GM18502 (cell line): ENCODE measurements at regions not wholly inside any gene's neighbourhood (a gene's known extent, or its start where the extent isn't known, plus 50 kb on each side); places are given as distances from the start of the nearest gene placed in this dataset.
"Not testable (repeated sequence)": the region's sequence is repeated elsewhere in the genome, so short reads cannot be mapped to it uniquely, and the experiment has no call there.

Experiments used
- ATAC-seq: cut with Tn5 transposase; IDR thresholded peaks from one replicate; pipeline ENCODE4 v1.9.1; 2021; ENCODE audit warnings: mild to moderate bottlenecking; ENCODE audit not compliant: unreplicated experiment, poor library complexity

DNA sequence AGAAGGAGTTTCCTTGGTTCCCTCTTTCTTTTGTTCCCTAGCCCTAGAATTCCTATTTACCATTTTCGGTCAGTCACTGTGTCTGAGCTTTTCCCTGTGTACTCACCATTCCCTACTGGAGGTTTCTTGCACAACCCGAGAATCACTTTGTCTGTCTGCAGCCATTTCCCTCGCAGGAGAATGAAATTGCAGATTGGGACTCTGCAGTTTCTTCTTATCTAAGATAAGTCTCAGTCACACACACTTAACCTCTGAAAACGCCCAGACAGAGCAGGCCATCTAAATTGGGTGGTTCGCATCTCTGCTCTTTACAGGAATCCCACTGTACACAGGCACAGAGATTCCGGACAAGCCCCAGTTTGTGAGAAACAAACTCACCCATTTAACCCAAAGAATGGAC is 58.6 kb upstream of the CNTNAP2 start:
- no peak for ATAC-seq

DNA sequence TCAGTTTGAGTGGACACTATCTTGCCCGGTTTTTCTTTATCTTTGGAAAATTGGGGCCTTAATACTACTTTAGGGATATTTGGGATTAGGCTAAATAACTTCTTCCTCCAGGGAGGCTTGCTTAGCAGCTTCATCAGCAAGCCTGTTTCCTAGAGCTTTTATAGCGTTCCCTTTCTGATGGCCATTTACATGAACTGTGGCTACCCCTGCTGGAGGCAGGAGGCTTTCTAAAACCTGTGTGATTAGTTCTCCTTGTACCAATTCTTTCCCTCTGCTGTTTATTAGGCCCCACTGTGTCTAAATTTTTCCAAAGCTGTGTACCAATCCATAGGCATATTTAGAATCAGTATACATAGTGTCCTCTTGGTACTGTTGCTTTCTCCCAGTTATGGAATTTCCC is 61.7 kb upstream of the CNTNAP2 start:
- ATAC-seq: no peak

DNA sequence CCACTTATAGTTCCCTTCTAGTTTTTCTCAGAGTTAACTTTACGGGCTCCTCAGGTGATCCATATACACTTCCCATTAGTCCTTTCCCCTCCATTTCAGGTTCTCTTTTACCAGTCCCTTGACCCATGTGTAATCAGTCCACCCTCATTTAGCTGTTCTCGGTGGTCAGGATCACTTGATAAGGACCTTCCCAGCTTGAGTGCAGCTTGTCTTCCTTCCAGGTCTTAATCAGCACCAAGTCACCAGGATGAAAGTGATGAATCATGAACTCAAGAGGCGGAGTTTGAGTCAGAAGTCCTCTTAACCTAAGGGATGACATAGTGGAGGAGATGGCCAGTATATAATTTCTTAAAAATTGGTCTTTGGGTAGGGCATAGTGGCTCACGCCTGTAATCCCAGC is 63.1 kb upstream of the CNTNAP2 start:
- no peak for ATAC-seq

DNA sequence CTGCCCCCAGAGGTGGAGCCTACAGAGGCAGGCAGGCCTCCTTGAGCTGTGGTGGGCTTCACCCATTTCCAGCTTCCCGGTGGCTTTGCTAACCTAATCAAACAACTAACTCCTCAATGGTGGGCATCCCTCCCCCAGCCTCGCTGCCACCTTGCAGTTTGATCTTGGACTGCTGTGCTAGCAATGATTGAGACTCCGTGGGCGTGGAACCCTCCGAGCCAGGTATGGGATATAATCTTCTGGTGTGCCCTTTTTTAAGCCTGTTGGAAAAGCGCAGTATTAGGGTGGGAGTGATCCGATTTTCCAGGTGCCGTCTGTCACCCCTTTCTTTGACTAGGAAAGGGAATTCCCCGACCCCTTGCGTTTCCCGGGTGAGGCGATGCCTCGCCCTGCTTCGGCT is 73.3 kb upstream of the CNTNAP2 start:
- not testable (repeated sequence) for ATAC-seq

DNA sequence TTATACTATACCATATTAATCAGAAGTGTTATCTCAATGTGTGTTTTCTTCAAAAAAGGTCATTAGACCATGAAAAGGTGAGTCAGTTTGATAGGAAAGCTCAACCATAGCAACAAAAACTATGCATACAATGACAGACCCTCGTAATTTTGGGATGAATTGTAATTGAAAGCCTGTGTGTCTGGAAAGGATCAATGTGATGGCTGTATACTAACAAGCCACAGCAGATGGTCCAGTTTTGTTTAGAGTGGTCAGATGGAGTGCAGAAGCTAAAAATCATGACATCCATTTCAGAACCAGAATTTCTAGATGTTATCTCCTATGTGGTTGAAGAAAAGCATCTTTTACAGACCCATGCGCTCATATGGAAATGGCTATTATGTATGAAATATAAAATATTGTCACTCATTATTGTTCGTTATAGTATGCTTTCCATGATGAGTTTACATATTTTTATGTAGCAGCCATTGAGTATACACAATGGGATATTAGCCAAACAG is 88.3 kb upstream of the CNTNAP2 start:
- ATAC-seq: no peak

DNA sequence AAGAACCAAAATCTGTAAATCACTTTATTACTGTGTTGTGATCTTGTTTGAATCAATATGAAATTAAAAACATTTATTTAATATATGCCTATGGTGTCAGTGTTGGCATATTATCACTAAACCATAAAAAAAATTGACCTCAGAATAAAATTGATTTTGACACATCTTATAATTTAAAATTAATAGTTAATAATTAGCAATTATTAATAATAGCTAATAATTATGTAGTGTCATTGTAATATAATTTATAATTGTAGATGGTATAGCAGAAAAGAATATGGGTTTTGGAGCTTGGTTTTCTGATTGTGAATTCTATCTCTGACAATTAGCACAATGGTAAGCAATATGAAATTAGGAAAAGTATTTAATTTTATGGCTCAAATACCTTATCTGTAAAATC is 89.4 kb upstream of the CNTNAP2 start:
- no peak for ATAC-seq

DNA sequence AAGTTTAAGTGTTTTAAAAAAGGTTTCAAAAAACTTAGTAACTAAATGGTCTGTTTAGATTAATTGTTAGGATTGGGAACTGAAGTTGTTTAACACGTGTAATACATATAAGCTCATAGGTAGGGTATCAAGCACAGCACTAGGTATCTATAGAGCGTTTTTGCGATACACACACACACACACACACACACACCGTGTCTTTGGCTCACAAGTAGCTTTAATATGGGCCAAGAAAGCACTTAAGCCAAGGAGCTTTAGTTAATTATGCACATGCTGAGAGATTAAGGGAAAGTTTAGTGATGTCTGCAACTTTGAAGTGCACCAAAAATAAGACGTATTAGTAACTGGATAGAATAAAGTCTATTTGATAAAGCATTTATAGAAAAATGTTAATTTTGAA is 93.8 kb upstream of the CNTNAP2 start:
- no peak for ATAC-seq

DNA sequence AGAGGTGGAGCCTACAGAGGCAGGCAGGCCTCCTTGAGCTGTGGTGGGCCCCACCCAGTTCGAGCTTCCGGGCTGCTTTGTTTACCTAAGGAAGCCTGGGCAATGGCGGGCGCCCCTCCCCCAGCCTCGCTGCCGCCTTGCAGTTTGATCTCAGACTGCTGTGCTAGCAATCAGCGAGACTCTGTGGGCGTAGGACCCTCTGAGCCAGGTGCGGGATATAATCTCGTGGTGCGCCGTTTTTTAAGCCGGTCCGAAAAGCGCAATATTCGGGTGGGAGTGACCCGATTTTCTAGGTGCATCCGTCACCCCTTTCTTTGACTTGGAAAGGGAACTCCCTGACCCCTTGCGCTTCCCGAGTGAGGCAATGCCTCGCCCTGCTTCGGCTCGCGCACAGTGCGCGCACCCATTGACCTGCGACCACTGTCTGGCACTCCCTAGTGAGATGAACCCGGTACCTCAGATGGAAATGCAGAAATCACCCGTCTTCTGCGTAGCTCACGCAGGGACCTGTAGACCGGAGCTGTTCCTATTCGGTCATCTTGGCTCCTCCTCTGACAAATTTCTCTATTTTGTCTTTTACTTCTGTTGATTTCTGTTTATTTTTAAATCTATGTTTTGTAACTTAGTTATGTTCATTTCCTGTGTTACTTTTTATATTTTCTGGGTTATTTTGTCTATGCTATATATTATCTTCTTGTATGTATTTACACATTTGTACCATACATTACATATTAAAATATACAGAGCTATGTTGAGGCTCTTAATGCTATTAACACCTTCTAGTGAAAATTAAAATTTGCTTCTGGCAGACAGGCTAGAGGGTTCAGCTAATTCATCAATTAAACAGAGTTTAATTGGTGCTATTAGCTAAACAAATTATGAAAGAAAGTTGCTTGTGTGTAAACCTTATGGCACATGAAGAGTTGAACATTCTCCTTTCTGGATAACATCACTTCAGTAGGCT is 97.3 kb upstream of the CNTNAP2 start:
- not testable (repeated sequence) for ATAC-seq

DNA sequence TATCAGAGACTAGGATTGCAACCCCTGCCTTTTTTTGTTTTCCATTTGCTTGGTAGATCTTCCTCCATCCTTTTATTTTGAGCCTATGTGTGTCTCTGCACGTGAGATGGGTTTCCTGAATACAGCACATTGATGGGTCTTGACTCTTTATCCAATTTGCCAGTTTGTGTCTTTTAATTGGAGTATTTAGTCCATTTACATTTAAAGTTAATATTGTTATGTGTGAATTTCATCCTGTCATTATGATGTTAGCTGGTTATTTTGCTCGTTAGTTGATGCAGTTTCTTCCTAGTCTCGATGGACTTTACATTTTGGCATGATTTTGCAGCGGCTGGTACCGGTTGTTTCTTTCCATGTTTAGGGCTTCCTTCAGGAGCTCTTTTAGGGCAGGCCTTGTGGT is 99.2 kb upstream of the CNTNAP2 start:
- ATAC-seq: not testable (repeated sequence)

DNA sequence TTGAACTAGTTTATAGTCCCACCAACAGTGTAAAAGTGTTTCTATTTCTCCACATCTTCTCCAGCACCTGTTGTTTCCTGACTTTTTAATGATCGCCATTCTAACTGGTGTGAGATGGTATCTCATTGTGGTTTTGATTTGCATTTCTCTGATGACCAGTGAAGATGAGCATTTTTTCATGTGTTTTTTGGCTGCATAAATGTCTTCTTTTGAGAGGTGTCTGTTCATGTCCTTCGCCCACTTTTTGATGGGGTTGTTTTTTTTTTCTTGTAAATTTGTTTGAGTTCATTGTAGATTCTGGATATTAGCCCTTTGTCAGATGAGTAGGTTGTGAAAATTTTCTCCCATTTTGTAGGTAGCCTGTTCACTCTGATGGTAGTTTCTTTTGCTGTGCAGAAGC is 102.4 kb upstream of the CNTNAP2 start:
- not testable (repeated sequence) for ATAC-seq

DNA sequence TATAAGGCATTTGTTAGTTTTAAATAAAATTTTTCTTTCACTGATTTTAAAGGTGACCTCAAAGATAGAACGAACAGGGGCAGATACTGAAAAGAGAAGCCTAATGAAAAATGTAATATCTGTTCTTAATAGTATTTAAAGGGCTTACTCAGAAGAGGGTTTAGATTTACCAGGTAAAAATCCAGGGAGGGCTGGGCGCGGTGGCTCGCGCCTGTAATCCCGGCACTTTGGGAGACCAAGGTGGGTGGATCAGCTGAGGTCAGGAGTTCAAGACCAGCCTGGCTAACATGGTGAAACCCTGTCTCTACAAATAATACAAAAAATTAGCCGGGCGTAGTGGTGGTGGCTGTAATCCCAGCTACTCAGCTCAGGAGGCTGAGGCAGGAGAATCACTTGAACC is 108.3 kb upstream of the CNTNAP2 start:
- ATAC-seq: no peak

DNA sequence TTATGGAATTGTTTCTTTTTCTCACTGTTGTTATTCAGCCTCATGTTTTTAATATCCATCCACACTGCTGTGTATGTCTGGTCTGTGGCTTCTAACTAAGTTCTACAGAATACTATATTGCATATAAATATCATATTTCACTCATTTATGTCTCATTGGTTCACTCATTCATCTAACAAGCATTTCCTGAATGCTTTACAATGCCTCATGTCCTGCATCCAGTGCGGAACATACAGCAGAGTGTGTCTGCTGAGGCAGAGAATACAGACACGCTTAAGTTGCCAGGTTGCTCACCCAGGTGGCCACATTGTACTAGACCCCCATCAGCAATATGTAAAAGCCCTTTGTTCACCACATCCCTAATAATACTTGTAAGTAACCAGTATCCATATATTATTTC is 111.8 kb upstream of the CNTNAP2 start:
- no peak for ATAC-seq

DNA sequence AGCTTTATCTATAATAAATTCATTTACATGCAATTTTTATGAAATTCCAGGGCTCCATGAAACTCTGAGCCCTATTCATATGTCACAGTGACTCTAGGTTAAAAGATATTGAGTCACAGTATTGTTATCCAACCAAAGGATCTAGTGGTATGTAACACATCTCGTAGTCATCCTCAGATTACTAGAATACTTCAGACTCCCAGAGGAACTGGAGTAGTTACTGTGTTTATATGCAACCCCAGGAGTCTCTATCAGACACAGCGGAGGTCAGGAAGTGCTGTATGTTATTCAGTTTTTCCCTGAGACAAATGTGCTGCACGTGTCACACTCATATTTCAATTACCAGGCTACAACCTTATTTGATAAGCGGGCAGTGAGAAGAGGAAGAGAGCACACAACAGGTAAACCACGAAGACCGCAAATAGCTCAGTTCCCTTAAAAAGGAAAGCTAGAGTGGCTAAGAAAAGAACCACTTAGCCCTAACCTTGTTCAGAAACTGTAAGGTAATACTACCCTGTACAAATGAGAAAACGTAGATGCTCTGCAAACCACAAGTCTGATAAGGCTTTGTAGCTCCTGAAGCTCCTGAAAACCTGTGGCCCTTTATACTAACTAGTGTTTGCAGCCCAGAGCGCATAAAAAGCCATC is 114.0 kb upstream of the CNTNAP2 start:
- peak; percentile 96 for ATAC-seq

DNA sequence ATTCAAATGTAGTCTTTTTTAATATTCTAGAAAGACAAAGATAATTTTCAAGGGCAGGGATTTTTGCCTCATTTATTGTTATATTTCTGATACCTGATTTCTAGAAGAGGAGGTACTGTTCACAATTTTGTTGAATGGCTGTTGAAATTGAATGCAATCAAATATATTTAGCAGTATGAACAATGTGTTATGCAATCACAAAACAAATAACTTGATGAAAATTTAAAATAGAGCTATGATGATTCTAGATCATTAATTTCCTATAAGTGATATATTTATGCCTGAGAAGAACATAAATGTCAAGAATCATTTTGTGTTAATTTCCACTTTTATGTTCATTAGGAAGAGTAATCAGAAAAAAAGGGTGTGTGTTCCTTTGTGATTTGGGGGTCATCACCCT is 114.6 kb upstream of the CNTNAP2 start:
- no peak for ATAC-seq

DNA sequence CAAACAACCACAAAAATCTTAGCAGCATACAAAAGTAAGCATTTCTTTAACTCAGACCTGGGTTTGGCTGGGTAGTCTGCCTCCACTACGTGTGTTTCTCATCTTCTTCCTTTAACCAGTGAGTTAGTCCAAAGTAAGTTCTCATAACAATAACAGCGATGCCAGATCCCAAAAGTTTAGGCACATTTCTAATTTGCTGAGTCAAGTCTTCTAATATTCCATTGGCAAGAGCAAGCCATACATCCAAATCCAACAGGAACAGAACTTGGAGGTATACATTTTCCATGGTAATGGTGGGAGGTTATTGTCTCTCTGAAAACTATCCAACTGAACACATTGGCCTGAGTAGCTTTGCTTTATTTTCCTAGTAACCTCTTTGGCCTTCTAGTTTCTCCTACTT is 115.7 kb upstream of the CNTNAP2 start:
- ATAC-seq: no peak

DNA sequence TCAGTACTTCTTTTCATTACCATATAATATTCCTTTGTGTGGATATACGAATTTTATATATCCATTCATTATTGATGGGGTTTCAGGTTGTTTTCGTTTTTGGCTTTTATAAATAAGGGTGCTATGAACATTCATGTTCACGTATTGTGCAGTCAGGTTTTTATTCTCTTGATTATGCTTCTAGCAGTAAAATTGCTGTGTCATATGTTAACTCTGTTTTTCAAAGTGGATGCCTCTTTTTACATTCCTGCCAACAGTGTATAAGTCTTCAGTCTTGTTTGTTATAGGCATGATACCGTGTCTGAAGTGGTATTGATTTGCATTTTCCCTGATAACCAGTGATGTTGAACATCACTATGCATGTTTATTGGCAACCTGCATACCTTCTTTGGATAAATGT is 127.1 kb upstream of the CNTNAP2 start:
- ATAC-seq: no peak

DNA sequence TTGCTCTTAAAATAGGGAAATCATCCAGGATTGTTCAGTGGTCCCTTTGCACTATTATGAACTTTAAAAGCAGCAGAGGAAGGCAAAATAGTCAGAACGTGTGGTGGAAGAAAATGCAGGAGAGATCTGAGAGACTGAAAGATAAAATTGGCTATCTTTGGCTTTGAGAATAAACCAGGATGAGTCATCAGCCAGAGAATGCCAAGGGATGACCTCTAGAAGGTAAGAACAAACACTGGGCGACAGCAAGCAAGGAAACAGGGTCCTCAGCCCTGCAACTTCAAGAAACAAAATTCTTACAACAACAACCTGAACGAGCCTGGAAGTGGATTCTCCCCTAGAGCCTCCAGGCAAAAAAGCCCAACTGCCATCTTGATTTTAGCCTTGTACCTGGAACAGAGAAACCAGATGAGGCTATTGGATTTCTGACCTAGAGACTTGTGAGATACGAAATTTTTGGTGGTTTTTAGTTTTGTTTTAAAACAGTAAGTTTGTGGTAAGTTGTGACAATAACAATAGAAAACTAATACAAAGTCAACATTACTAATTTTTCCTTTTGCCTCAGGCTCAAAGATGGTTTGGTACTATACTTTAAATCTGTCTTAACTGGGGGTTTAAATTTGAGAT is 130.2 kb upstream of the CNTNAP2 start:
- no peak for ATAC-seq

DNA sequence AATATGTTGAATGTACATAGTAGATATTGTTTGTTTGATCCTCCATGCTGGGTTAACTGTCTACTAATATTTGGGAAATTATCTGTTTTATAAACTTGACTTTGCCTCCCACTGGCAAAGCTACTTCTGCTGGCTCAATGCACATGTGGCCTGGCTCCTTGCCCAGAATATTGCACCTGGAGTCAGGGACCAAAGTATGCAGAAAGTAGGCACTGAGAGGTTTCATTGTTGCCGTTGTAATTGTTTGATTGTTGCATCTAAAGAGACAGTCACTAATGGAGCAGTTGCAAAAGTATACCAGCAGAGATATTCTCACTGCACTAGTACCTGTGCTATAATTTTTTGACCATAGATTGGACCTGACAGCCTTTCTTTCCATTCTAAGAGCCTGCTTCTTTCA is 137.8 kb upstream of the CNTNAP2 start:
- no peak for ATAC-seq

DNA sequence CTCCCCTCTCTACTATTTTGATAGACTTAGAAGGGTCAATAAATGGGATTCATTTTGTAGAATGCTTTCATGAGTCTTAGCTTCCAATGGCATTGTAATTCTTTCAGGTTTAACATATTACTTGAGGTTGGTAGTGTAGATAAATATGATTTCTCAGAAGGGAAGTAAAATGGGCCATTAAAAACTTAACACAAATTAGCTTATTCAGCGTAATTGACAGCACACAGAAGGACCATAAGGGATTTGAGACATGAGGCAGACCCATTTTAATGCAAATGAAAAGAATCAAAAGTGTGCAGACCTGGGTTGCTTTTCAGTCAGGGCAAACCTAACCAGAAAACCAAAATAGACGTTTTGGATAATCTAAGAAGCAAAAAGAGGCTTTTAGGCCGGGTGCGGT is 156.6 kb upstream of the CNTNAP2 start:
- ATAC-seq: no peak

DNA sequence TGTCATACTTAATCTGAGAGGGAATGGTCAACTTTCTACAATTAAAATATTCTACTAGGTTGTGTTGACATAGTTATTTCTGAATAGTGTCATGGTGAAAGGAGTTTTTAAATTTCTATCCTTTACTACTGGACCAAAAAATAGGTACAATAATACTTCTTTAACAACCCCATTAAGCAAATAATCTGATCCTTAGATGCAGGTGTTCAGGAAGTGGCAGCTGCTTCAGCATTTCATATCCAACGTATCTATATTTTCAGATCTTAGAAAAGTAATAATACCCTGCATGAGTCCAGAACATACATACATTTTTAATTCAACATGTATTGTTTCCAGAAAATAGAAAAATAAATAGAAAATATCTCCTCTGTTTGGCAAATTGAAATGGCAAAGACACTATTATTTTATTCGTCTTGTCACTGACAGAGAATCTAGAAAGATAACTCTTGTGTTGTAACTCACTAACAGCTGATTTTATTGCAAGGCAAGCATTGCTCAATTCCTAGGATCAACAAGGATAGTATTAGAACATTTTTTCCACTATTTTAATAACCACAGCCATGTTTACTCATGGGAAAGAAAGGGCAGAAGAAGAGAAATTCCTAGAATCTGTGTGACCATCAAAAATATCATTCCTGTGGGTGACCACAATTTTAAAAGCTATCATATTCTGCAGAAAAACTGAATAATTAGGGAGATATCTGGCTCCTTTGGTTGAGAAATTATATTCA is 159.3 kb upstream of the CNTNAP2 start:
- ATAC-seq: no peak
